K562 (cell line): ENCODE measurements at regions not wholly inside any gene's neighbourhood (a gene's known extent, or its start where the extent isn't known, plus 50 kb on each side); places are given as distances from the start of the nearest gene placed in this dataset.

Experiments
- CEBPB ChIP-seq: fragments of 450-650 bp; IDR thresholded peaks from 2 replicates; pipeline ENCODE4 v1.6.1; 2016; ENCODE audit warnings: missing genetic modification characterization, missing compliant biosample characterization
- EZH2 ChIP-seq: IDR thresholded peaks from 2 replicates; pipeline ENCODE4 v1.6.1; 2012; ENCODE audit warnings: low read depth, mild to moderate bottlenecking, inconsistent platforms, low read length, borderline replicate concordance
- HDAC1 ChIP-seq, 2 experiments: fragments of 450-650 bp; IDR thresholded peaks; 2 replicates each; pipeline ENCODE4 v1.6.1; 2016 to 2017; ENCODE audit warnings: inconsistent platforms in 1 of 2, mild to moderate bottlenecking in 1 of 2, moderate library complexity in 1 of 2
- POLR2A ChIP-seq: fragments of 450-650 bp; conservative IDR thresholded peaks from 2 replicates; pipeline ENCODE4 v1.6.1; 2016
- PTBP1 ChIP-seq: fragments of 200-400 bp; formaldehyde crosslinking; IDR thresholded peaks from 2 replicates; pipeline ENCODE4 v1.6.1; 2017; ENCODE audit warnings: low read depth, low read length
- TRIM28 ChIP-seq: fragments of 450-650 bp; IDR thresholded peaks from 2 replicates; pipeline ENCODE4 v1.6.1; 2017
- ZNF274 ChIP-seq: IDR thresholded peaks from 2 replicates; pipeline ENCODE4 v1.6.1; 2011; ENCODE audit warnings: low read depth, mild to moderate bottlenecking, low read length, moderate library complexity, borderline replicate concordance
- TF ChIP-seq, protein P1 (sequence below), 3 experiments: IDR thresholded peaks in 2 of 3; conservative IDR thresholded peaks in 1 of 3; 2 replicates each; pipeline ENCODE4 v1.5.1; 2011 to 2012; ENCODE audit warnings: low read length in 3 of 3, mild to moderate bottlenecking in 3 of 3, control low read depth in 2 of 3, improper control_type of control experiment in 1 of 3, inconsistent platforms in 1 of 3, low read depth in 1 of 3, mixed read lengths in 1 of 3, moderate library complexity in 1 of 3; ENCODE audit not compliant: insufficient read depth in 2 of 3
- TF ChIP-seq, protein P2 (sequence below): sonication (generic); formaldehyde crosslinking; IDR thresholded peaks from 2 replicates; pipeline ENCODE4 v1.8.1; 2023; ENCODE audit warnings: mild to moderate bottlenecking, missing genetic modification reagents, moderate library complexity

DNA sequence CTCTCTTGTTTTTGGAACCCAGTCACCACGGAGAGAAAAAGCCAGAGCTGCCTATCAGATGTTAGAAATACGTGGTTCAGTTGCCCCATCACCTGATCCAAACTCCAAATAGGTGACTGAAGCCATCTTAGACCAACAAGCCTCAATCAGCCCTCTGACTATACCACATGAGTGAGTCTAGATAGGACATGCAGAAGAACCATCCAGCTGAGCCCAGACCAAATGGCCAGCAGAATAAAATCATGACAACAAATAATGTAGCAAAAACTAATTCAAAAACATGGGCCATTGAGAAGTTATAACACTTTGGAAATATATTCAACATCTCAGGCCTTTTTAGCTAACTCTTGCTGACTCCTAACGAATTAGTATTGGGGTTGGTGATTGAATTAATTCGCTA lies 348.4 kb upstream of the C1orf87 start:
- TF ChIP-seq EZH2 (no peak), CEBPB (no peak), HDAC1 (IDR thresholded peaks at IDR 0.05) (no peak), ZNF274 (no peak), POLR2A (no peak), PTBP1 (no peak), TRIM28 (no peak)
- TF ChIP-seq, protein P1, sequence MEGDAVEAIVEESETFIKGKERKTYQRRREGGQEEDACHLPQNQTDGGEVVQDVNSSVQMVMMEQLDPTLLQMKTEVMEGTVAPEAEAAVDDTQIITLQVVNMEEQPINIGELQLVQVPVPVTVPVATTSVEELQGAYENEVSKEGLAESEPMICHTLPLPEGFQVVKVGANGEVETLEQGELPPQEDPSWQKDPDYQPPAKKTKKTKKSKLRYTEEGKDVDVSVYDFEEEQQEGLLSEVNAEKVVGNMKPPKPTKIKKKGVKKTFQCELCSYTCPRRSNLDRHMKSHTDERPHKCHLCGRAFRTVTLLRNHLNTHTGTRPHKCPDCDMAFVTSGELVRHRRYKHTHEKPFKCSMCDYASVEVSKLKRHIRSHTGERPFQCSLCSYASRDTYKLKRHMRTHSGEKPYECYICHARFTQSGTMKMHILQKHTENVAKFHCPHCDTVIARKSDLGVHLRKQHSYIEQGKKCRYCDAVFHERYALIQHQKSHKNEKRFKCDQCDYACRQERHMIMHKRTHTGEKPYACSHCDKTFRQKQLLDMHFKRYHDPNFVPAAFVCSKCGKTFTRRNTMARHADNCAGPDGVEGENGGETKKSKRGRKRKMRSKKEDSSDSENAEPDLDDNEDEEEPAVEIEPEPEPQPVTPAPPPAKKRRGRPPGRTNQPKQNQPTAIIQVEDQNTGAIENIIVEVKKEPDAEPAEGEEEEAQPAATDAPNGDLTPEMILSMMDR (IDR thresholded peaks at IDR 0.05 in 2 of 3, conservative IDR thresholded peaks at IDR 0.05 in 1 of 3; ENCODE audit: insufficient read depth in 2 of 3, low read depth in 1 of 3, low read length in 3 of 3), result no peak
- TF ChIP-seq, protein P2, sequence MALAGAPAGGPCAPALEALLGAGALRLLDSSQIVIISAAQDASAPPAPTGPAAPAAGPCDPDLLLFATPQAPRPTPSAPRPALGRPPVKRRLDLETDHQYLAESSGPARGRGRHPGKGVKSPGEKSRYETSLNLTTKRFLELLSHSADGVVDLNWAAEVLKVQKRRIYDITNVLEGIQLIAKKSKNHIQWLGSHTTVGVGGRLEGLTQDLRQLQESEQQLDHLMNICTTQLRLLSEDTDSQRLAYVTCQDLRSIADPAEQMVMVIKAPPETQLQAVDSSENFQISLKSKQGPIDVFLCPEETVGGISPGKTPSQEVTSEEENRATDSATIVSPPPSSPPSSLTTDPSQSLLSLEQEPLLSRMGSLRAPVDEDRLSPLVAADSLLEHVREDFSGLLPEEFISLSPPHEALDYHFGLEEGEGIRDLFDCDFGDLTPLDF (CRISPR knock-in tag), result no peak
